ENCODE measurements at regions not wholly inside any gene's neighbourhood (a gene's known extent, or its start where the extent isn't known, plus 50 kb on each side); places are given as distances from the start of the nearest gene placed in this dataset.

- no peak overlapping the region for H3K27ac ChIP-seq (ENCODE audit: insufficient read depth, low read depth, low read length)
- no peaks in the 10 kb centered on the region for H3K36me3 ChIP-seq (ENCODE audit: control insufficient read depth in 2 of 2, extremely low read depth in 1 of 2, insufficient read depth in 2 of 2, low read length in 2 of 2)
- no peaks in the 10 kb centered on the region for H3K9me1 ChIP-seq (replicated peaks; ENCODE audit: control insufficient read depth, extremely low read depth, insufficient read depth, low read length)
- H3K4me2 ChIP-seq (ENCODE audit: insufficient read depth, low read length), result no peak overlapping the region
- no peaks in the 10 kb centered on the region for H4K20me1 ChIP-seq (replicated peaks; ENCODE audit: control insufficient read depth, extremely low read depth, insufficient read depth, low read length)
- H3K9me3 ChIP-seq (replicated peaks; ENCODE audit: control insufficient read depth, insufficient read depth, low read length), result no peaks in the 10 kb centered on the region
- BruUV-seq (replicated peaks), result no TSS peak
- no peaks in the 10 kb centered on the region for H3K27me3 ChIP-seq (ENCODE audit: control insufficient read depth in 2 of 2, insufficient read depth in 2 of 2, low read length in 2 of 2)
- FAIRE-seq (no peak), DNase-seq (ENCODE audit: low read depth, low spot score) (no peak)
- no peak overlapping the region for H3K4me3 ChIP-seq (replicated peaks in 1 of 3; ENCODE audit: insufficient read depth in 1 of 3, low read depth in 1 of 3, low read length in 3 of 3)
- H2AFZ ChIP-seq (ENCODE audit: low read depth, low read length), result no peak overlapping the region
- TF ChIP-seq CTCF (IDR thresholded peaks at IDR 0.05; ENCODE audit: extremely low read depth in 1 of 2, insufficient read depth in 1 of 2, low read depth in 1 of 2, low read length in 2 of 2) (no peak), POLR2A (IDR thresholded peaks at IDR 0.05; ENCODE audit: low read depth, low read length) (no peak), JUN (IDR thresholded peaks at IDR 0.05; ENCODE audit: borderline replicate concordance, insufficient read depth, insufficient read length, low read depth) (no peak), GATA2 (IDR thresholded peaks at IDR 0.05; ENCODE audit: insufficient read depth, insufficient read length, low read depth, low read length) (no peak), FOS (IDR thresholded peaks at IDR 0.05; ENCODE audit: borderline replicate concordance, insufficient read depth, low read length) (no peak), MYC (IDR thresholded peaks at IDR 0.05; ENCODE audit: low read depth, low read length) (no peak), EZH2 (IDR thresholded peaks at IDR 0.05; ENCODE audit: borderline replicate concordance, low read depth, low read length, severe bottlenecking) (no peak)
- TF ChIP-seq, protein P1, sequence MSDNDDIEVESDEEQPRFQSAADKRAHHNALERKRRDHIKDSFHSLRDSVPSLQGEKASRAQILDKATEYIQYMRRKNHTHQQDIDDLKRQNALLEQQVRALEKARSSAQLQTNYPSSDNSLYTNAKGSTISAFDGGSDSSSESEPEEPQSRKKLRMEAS (IDR thresholded peaks at IDR 0.05; ENCODE audit: insufficient read depth, insufficient read length), result no peak
- H3K79me2 ChIP-seq (ENCODE audit: control insufficient read depth, insufficient read depth, low read length), result no peaks in the 10 kb centered on the region
- dilution Hi-C loops (cut with MboI; ENCODE audit: extremely low pct_ligation_motif_present, low sequenced_read_pairs) (no loop called here), intact Hi-C loops (cut with micrococcal nuclease) (no loop called here)
- H3K9ac ChIP-seq (replicated peaks; ENCODE audit: extremely low read depth, insufficient read depth, low read length), result no peak overlapping the region
- no peaks in the 10 kb centered on the region for H3K4me1 ChIP-seq (ENCODE audit: control insufficient read depth, extremely low read depth, insufficient read depth, low read length)
- ChIA-PET POLR2A (no interaction called here), CTCF (no interaction called here)
Observed at GRCh38 chr13:22903925-22904324, 276.9 kb upstream of the SGCG start.

All from endothelial cell of umbilical vein (primary cell).